Prostate gland (tissue), 2 donors: ENCODE measurements at regions not wholly inside any gene's neighbourhood (a gene's known extent, or its start where the extent isn't known, plus 50 kb on each side); places are given as distances from the start of the nearest gene placed in this dataset.

ENCODE experiments used
- CTCF ChIP-seq, 4 experiments: fragments of 200-600 bp in 2 of 4; fragments of 450-650 bp in 2 of 4; sonication (generic) in 2 of 4; IDR thresholded peaks; 1 replicate in 3 of 4; 2 replicates in 1 of 4; pipeline ENCODE4 v1.5.1; 2016 to 2019; ENCODE audit warnings: antibody characterized with exemption in 4 of 4, mild to moderate bottlenecking in 2 of 4, moderate library complexity in 2 of 4
- POLR2AphosphoS5 ChIP-seq: sonication (generic); formaldehyde crosslinking; IDR thresholded peaks from one replicate; pipeline ENCODE4 v1.6.1; 2017; ENCODE audit warnings: antibody characterized with exemption

DNA sequence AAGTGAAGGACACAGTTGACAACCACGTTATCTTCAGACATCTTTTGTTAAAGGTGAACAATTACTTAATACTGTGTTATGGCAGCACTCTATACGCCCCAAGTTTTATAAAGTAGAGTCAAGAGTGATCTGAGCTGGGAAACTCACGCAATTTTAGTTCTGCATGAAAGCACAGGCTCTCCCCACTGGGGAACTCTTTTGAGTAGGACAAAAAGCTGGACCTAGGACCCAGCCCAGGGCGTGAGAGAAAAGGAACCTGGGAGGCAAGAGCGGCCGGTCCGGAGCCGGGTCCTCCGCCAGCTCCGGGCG, 152.6 kb upstream of the SLC4A4 start:
- no peak for TF ChIP-seq POLR2AphosphoS5
- TF ChIP-seq CTCF (IDR thresholded peaks at IDR 0.05): no peak
